ENCODE measurements at regions not wholly inside any gene's neighbourhood (a gene's known extent, or its start where the extent isn't known, plus 50 kb on each side); places are given as distances from the start of the nearest gene placed in this dataset.
"Not testable (repeated sequence)": the region's sequence is repeated elsewhere in the genome, so short reads cannot be mapped to it uniquely, and the experiment has no call there.

- intact Hi-C loops (cut with micrococcal nuclease) (no loop called here), dilution Hi-C loops (cut with MboI; ENCODE audit: extremely low pct_ligation_motif_present, low sequenced_read_pairs) (no loop called here)
- no peaks in the 10 kb centered on the region for H3K9me3 ChIP-seq (replicated peaks; ENCODE audit: control insufficient read depth, insufficient read depth, low read length)
- no peak overlapping the region for H2AFZ ChIP-seq (ENCODE audit: low read depth, low read length)
- no peaks in the 10 kb centered on the region for H3K79me2 ChIP-seq (ENCODE audit: control insufficient read depth, insufficient read depth, low read length)
- no peak for TF ChIP-seq JUN (IDR thresholded peaks at IDR 0.05; ENCODE audit: borderline replicate concordance, insufficient read depth, insufficient read length, low read depth)
- TF ChIP-seq POLR2AphosphoS5 (IDR thresholded peaks at IDR 0.05; ENCODE audit: insufficient read depth, low read depth, low read length): no peak
- H3K27me3 ChIP-seq (ENCODE audit: control insufficient read depth in 2 of 2, insufficient read depth in 2 of 2, low read length in 2 of 2): no peaks in the 10 kb centered on the region
- no peaks in the 10 kb centered on the region for H4K20me1 ChIP-seq (replicated peaks; ENCODE audit: control insufficient read depth, extremely low read depth, insufficient read depth, low read length)
- ChIA-PET CTCF (interaction anchor here (1.8 kb wide), 1 partner anchor 382 kb away, joined by 6 read pairs; no protein-coding TSS in a partner anchor), POLR2A (no interaction called here)
- no peak for FAIRE-seq
- no peak overlapping the region for H3K4me3 ChIP-seq (replicated peaks in 1 of 3; ENCODE audit: insufficient read depth in 1 of 3, low read depth in 1 of 3, low read length in 3 of 3)
- no peak overlapping the region for H3K27ac ChIP-seq (ENCODE audit: insufficient read depth, low read depth, low read length)
- no TSS peak for BruUV-seq (replicated peaks)
- H3K9me1 ChIP-seq (replicated peaks; ENCODE audit: control insufficient read depth, extremely low read depth, insufficient read depth, low read length): no peaks in the 10 kb centered on the region
- H3K4me1 ChIP-seq (ENCODE audit: control insufficient read depth, extremely low read depth, insufficient read depth, low read length): no peaks in the 10 kb centered on the region
- no peak overlapping the region for H3K9ac ChIP-seq (replicated peaks; ENCODE audit: extremely low read depth, insufficient read depth, low read length)
- no peak for DNase-seq (ENCODE audit: low read depth, low spot score)
- no peak overlapping the region for H3K4me2 ChIP-seq (ENCODE audit: insufficient read depth, low read length)
- no peaks in the 10 kb centered on the region for H3K36me3 ChIP-seq (ENCODE audit: control insufficient read depth in 2 of 2, extremely low read depth in 1 of 2, insufficient read depth in 2 of 2, low read length in 2 of 2)
These were observed 91.7 kb upstream of the TRIB2 start for GRCh38 chr2:12624905-12625598.

- POLR2A ChIA-PET; dilution Hi-C loops (cut with MboI; ENCODE audit: extremely low pct_ligation_motif_present, low sequenced_read_pairs); H3K9ac ChIP-seq (replicated peaks; ENCODE audit: extremely low read depth, insufficient read depth, low read length); H3K4me2 ChIP-seq (ENCODE audit: insufficient read depth, low read length); BruUV-seq (replicated peaks); H4K20me1 ChIP-seq (replicated peaks; ENCODE audit: control insufficient read depth, extremely low read depth, insufficient read depth, low read length); H3K36me3 ChIP-seq (ENCODE audit: control insufficient read depth in 2 of 2, extremely low read depth in 1 of 2, insufficient read depth in 2 of 2, low read length in 2 of 2); H3K9me3 ChIP-seq (replicated peaks; ENCODE audit: control insufficient read depth, insufficient read depth, low read length); intact Hi-C loops (cut with micrococcal nuclease); H3K4me1 ChIP-seq (ENCODE audit: control insufficient read depth, extremely low read depth, insufficient read depth, low read length); H3K79me2 ChIP-seq (ENCODE audit: control insufficient read depth, insufficient read depth, low read length); H3K9me1 ChIP-seq (replicated peaks; ENCODE audit: control insufficient read depth, extremely low read depth, insufficient read depth, low read length); FAIRE-seq; CTCF ChIA-PET; H2AFZ ChIP-seq (ENCODE audit: low read depth, low read length); H3K4me3 ChIP-seq (replicated peaks in 1 of 3; ENCODE audit: insufficient read depth in 1 of 3, low read depth in 1 of 3, low read length in 3 of 3); DNase-seq (ENCODE audit: low read depth, low spot score); H3K27me3 ChIP-seq (ENCODE audit: control insufficient read depth in 2 of 2, insufficient read depth in 2 of 2, low read length in 2 of 2); H3K27ac ChIP-seq (ENCODE audit: insufficient read depth, low read depth, low read length): not testable (repeated sequence)
These were observed 88.2 kb upstream of the TRIB2 start for GRCh38 chr2:12628541-12628940.

Measured in endothelial cell of umbilical vein (primary cell).